ENCODE measurements at regions not wholly inside any gene's neighbourhood (a gene's known extent, or its start where the extent isn't known, plus 50 kb on each side); places are given as distances from the start of the nearest gene placed in this dataset.

DNA sequence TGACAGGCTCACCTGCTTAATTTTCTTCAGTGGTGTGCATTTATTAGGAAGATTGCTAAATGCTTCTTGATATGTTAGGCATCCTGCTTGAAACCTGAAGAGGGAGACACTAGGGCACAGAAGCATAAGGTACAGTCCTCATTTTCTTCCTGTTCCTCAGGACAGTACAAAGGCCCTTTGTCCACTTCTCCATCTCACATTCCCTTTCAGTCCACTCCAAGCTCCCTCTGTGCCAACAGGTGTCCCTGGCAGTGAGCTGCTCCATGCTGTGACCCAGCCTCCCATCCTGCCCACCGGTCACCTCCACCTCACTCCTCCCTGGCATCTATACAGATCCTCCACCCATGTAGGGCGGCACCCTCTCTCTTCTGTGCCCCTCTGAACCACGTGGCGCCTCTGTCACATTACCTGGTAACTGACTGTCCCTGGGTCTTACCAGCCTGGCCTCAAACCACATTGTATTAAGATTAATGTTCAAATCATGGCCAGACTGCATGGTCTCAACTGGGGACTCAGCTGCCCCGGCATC, 162.8 kb downstream of the VAPA start:
- ATAC-seq (ENCODE audit: low read depth) (no peak), DNase-seq (no peak)
- Histone ChIP-seq H3K79me1 (ENCODE audit: low read depth in 1 of 2, low read length in 2 of 2) (no peaks in the 10 kb centered on the region), H2AK5ac (ENCODE audit: low read depth, low read length) (0 out of 2 replicates have a peak overlapping the region, but pooled peaks have one; percentile 45), H3K36me3 (ENCODE audit: control insufficient read depth, insufficient read depth, low read length) (no peaks in the 10 kb centered on the region), H3K14ac (replicated peaks; ENCODE audit: low read depth, low read length) (no peak overlapping the region), H3K27ac (ENCODE audit: insufficient read depth, low read length) (no peak overlapping the region), H4K20me1 (ENCODE audit: insufficient read depth, low read length) (no peaks in the 10 kb centered on the region), H4K8ac (ENCODE audit: low read depth in 2 of 2, low read length in 2 of 2) (no peak overlapping the region), H3K4me2 (ENCODE audit: low read depth, low read length) (no peak overlapping the region), H3K4me3 (ENCODE audit: insufficient read depth, low read depth, low read length) (no peak overlapping the region), H4K5ac (ENCODE audit: low read depth, low read length) (no peak overlapping the region), H2BK5ac (ENCODE audit: low read depth, low read length, poor library complexity, severe bottlenecking) (no peak overlapping the region), H3K56ac (ENCODE audit: extremely low read depth, insufficient read depth, low read length) (no peak overlapping the region), H3K4ac (ENCODE audit: low read depth, low read length) (no peak overlapping the region), H3K9me1 (ENCODE audit: insufficient read depth, low read length) (no peaks in the 10 kb centered on the region), H2BK120ac (ENCODE audit: low read depth, low read length) (no peak overlapping the region), H3K18ac (ENCODE audit: low read depth, low read length) (no peak overlapping the region), H3K4me1 (ENCODE audit: control insufficient read depth, insufficient read depth, low read length) (peaks cover 7% of the 10 kb centered on the region; the same call in 1 of the 2 replicates), H3K9ac (ENCODE audit: low read depth, low read length) (no peak overlapping the region), H2AK9ac (replicated peaks; ENCODE audit: low read depth, low read length, poor library complexity) (no peak overlapping the region), H2BK15ac (ENCODE audit: low read depth, low read length) (no peak overlapping the region), H4K91ac (ENCODE audit: insufficient read depth, low read depth, low read length) (no peak overlapping the region), H2AFZ (replicated peaks; ENCODE audit: low read length, poor library complexity) (no peak overlapping the region), H3K23ac (ENCODE audit: low read depth, low read length) (no peak overlapping the region), H2BK20ac (ENCODE audit: low read depth, low read length) (no peak overlapping the region), H3K27me3 (ENCODE audit: control insufficient read depth, insufficient read depth, low read length) (no peaks in the 10 kb centered on the region; the same call in none of the 2 replicates), H3K9me3 (ENCODE audit: control insufficient read depth, insufficient read depth, low read length) (no peaks in the 10 kb centered on the region)
- dilution Hi-C loops (cut with HindIII; ENCODE audit: low sequenced_read_pairs, unreplicated experiment), result no loop called here
- WGBS, 2 experiments (ENCODE audit: extremely low coverage in 2 of 2, insufficient read length in 1 of 2), result 67% methylated on average over 1 of the region's 5 CpGs; no CpG with 5 or more reads in 1 of the 2 experiments
- in situ Hi-C loops (cut with MboI; ENCODE audit: low sequenced_read_pairs), result no loop called here
- ChIA-PET CTCF (no interaction called here), POLR2A (ENCODE audit: unreplicated experiment) (no interaction called here)
- TF ChIP-seq CEBPB (IDR thresholded peaks at IDR 0.05; ENCODE audit: low read depth, low read length) (no peak), CHD1 (IDR thresholded peaks at IDR 0.05; ENCODE audit: low read depth, low read length) (no peak), NFE2L2 (IDR thresholded peaks at IDR 0.05; ENCODE audit: low read depth, low read length) (no peak), RCOR1 (IDR thresholded peaks at IDR 0.05; ENCODE audit: insufficient replicate concordance, low read length) (no peak), MXI1 (IDR thresholded peaks at IDR 0.05; ENCODE audit: borderline replicate concordance, low read depth, low read length) (no peak), SMC3 (IDR thresholded peaks at IDR 0.05; ENCODE audit: low read depth, low read length) (no peak), MAFK (IDR thresholded peaks at IDR 0.05; ENCODE audit: low read depth, low read length) (no peak), RAD21 (IDR thresholded peaks at IDR 0.05; ENCODE audit: low read length) (no peak), POLR2A (IDR thresholded peaks at IDR 0.05; ENCODE audit: low read depth, low read length) (no peak), FOS (IDR thresholded peaks at IDR 0.05; ENCODE audit: low read depth, low read length) (no peak), BHLHE40 (IDR thresholded peaks at IDR 0.05; ENCODE audit: low read depth, low read length) (no peak)
- TF ChIP-seq, protein P1, sequence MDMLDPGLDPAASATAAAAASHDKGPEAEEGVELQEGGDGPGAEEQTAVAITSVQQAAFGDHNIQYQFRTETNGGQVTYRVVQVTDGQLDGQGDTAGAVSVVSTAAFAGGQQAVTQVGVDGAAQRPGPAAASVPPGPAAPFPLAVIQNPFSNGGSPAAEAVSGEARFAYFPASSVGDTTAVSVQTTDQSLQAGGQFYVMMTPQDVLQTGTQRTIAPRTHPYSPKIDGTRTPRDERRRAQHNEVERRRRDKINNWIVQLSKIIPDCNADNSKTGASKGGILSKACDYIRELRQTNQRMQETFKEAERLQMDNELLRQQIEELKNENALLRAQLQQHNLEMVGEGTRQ (IDR thresholded peaks at IDR 0.05; ENCODE audit: low read depth, low read length), result no peak
- TF ChIP-seq, protein P2, sequence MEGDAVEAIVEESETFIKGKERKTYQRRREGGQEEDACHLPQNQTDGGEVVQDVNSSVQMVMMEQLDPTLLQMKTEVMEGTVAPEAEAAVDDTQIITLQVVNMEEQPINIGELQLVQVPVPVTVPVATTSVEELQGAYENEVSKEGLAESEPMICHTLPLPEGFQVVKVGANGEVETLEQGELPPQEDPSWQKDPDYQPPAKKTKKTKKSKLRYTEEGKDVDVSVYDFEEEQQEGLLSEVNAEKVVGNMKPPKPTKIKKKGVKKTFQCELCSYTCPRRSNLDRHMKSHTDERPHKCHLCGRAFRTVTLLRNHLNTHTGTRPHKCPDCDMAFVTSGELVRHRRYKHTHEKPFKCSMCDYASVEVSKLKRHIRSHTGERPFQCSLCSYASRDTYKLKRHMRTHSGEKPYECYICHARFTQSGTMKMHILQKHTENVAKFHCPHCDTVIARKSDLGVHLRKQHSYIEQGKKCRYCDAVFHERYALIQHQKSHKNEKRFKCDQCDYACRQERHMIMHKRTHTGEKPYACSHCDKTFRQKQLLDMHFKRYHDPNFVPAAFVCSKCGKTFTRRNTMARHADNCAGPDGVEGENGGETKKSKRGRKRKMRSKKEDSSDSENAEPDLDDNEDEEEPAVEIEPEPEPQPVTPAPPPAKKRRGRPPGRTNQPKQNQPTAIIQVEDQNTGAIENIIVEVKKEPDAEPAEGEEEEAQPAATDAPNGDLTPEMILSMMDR (conservative IDR thresholded peaks at IDR 0.05; ENCODE audit: low read depth, low read length), result no peak
- intact Hi-C loops (cut with micrococcal nuclease), result loop anchor here (10.0 kb wide), 2 partner anchors 158 to 298 kb away; no protein-coding TSS in a partner anchor
- no TSS peak for BruUV-seq (replicated peaks)

Measured in IMR-90 (cell line).